ENCODE measurements at regions not wholly inside any gene's neighbourhood (a gene's known extent, or its start where the extent isn't known, plus 50 kb on each side); places are given as distances from the start of the nearest gene placed in this dataset.

- 78% methylated on average over 4 of the region's 5 CpGs for WGBS (ENCODE audit: insufficient coverage, low lambda C conversion rate)
- no peaks in the 10 kb centered on the region for H3K27me3 ChIP-seq (ENCODE audit: control insufficient read depth, insufficient read depth, low read length)
- H3K36me3 ChIP-seq (ENCODE audit: control insufficient read depth, insufficient read depth, low read length) = no peaks in the 10 kb centered on the region
- no peaks in the 10 kb centered on the region for H3K4me1 ChIP-seq (ENCODE audit: control insufficient read depth, insufficient read depth, low read length)
- DNase-seq = no peak
- no peak overlapping the region for H3K27ac ChIP-seq (ENCODE audit: low read length)
- no peak overlapping the region for H3K4me3 ChIP-seq (ENCODE audit: low read length)
- H3K9me3 ChIP-seq (ENCODE audit: control insufficient read depth, low read depth, low read length) = peaks cover 4% of the 10 kb centered on the region
These were observed 252.4 kb upstream of the ANKRD50 start for GRCh38 chr4:124964852-124965496.

- 60% methylated on average over 1 of the region's 2 CpGs for WGBS (ENCODE audit: insufficient coverage, low lambda C conversion rate)
- no peak for DNase-seq
- H3K4me1 ChIP-seq (ENCODE audit: control insufficient read depth, insufficient read depth, low read length) = no peaks in the 10 kb centered on the region
- H3K27ac ChIP-seq (ENCODE audit: low read length) = no peak overlapping the region
- H3K4me3 ChIP-seq (ENCODE audit: low read length) = no peak overlapping the region
- H3K36me3 ChIP-seq (ENCODE audit: control insufficient read depth, insufficient read depth, low read length) = no peaks in the 10 kb centered on the region
- H3K9me3 ChIP-seq (ENCODE audit: control insufficient read depth, low read depth, low read length) = peaks cover 4% of the 10 kb centered on the region
- no peaks in the 10 kb centered on the region for H3K27me3 ChIP-seq (ENCODE audit: control insufficient read depth, insufficient read depth, low read length)
These were observed 251.7 kb upstream of the ANKRD50 start for GRCh38 chr4:124964251-124964650.

GRCh38 chr4:124961138-124961750, 248.7 kb upstream of the ANKRD50 start:
- no CpG with 5 or more reads among the region's 4 CpGs for WGBS (ENCODE audit: insufficient coverage, low lambda C conversion rate)
- Histone ChIP-seq H3K9me3 (ENCODE audit: control insufficient read depth, low read depth, low read length) (peaks cover 4% of the 10 kb centered on the region), H3K27me3 (ENCODE audit: control insufficient read depth, insufficient read depth, low read length) (no peaks in the 10 kb centered on the region), H3K4me1 (ENCODE audit: control insufficient read depth, insufficient read depth, low read length) (no peaks in the 10 kb centered on the region), H3K36me3 (ENCODE audit: control insufficient read depth, insufficient read depth, low read length) (no peaks in the 10 kb centered on the region), H3K27ac (ENCODE audit: low read length) (no peak overlapping the region), H3K4me3 (ENCODE audit: low read length) (no peak overlapping the region)
- DNase-seq = no peak

- no CpG with 5 or more reads among the region's 1 CpG for WGBS (ENCODE audit: insufficient coverage, low lambda C conversion rate)
- peaks cover 4% of the 10 kb centered on the region for H3K9me3 ChIP-seq (ENCODE audit: control insufficient read depth, low read depth, low read length)
- H3K27ac ChIP-seq (ENCODE audit: low read length) = no peak overlapping the region
- H3K36me3 ChIP-seq (ENCODE audit: control insufficient read depth, insufficient read depth, low read length) = no peaks in the 10 kb centered on the region
- DNase-seq = no peak
- H3K4me1 ChIP-seq (ENCODE audit: control insufficient read depth, insufficient read depth, low read length) = no peaks in the 10 kb centered on the region
- H3K4me3 ChIP-seq (ENCODE audit: low read length) = no peak overlapping the region
- no peaks in the 10 kb centered on the region for H3K27me3 ChIP-seq (ENCODE audit: control insufficient read depth, insufficient read depth, low read length)
These were observed 246.3 kb upstream of the ANKRD50 start for GRCh38 chr4:124958847-124959246.

- Histone ChIP-seq H3K4me3 (ENCODE audit: low read length) (no peak overlapping the region), H3K9me3 (ENCODE audit: control insufficient read depth, low read depth, low read length) (no peaks in the 10 kb centered on the region), H3K36me3 (ENCODE audit: control insufficient read depth, insufficient read depth, low read length) (no peaks in the 10 kb centered on the region), H3K4me1 (ENCODE audit: control insufficient read depth, insufficient read depth, low read length) (no peaks in the 10 kb centered on the region), H3K27ac (ENCODE audit: low read length) (no peak overlapping the region), H3K27me3 (ENCODE audit: control insufficient read depth, insufficient read depth, low read length) (no peaks in the 10 kb centered on the region)
- no CpG with 5 or more reads among the region's 2 CpGs for WGBS (ENCODE audit: insufficient coverage, low lambda C conversion rate)
- no peak for DNase-seq
These were observed 242.9 kb upstream of the ANKRD50 start for GRCh38 chr4:124955476-124955875.

- Histone ChIP-seq H3K36me3 (ENCODE audit: control insufficient read depth, insufficient read depth, low read length) (no peaks in the 10 kb centered on the region), H3K27me3 (ENCODE audit: control insufficient read depth, insufficient read depth, low read length) (no peaks in the 10 kb centered on the region), H3K9me3 (ENCODE audit: control insufficient read depth, low read depth, low read length) (no peaks in the 10 kb centered on the region), H3K4me1 (ENCODE audit: control insufficient read depth, insufficient read depth, low read length) (no peaks in the 10 kb centered on the region), H3K4me3 (ENCODE audit: low read length) (no peak overlapping the region), H3K27ac (ENCODE audit: low read length) (no peak overlapping the region)
- WGBS (ENCODE audit: insufficient coverage, low lambda C conversion rate) = 60% methylated on average over 1 of the region's 1 CpG
- DNase-seq = no peak
These were observed 241.5 kb upstream of the ANKRD50 start for GRCh38 chr4:124954046-124954445.

GRCh38 chr4:124953486-124953885, 241.0 kb upstream of the ANKRD50 start:
- DNase-seq = no peak
- Histone ChIP-seq H3K36me3 (ENCODE audit: control insufficient read depth, insufficient read depth, low read length) (no peaks in the 10 kb centered on the region), H3K4me3 (ENCODE audit: low read length) (no peak overlapping the region), H3K9me3 (ENCODE audit: control insufficient read depth, low read depth, low read length) (no peaks in the 10 kb centered on the region), H3K27ac (ENCODE audit: low read length) (no peak overlapping the region), H3K4me1 (ENCODE audit: control insufficient read depth, insufficient read depth, low read length) (no peaks in the 10 kb centered on the region), H3K27me3 (ENCODE audit: control insufficient read depth, insufficient read depth, low read length) (no peaks in the 10 kb centered on the region)
- WGBS (ENCODE audit: insufficient coverage, low lambda C conversion rate) = 69% methylated on average over 3 of the region's 4 CpGs

GRCh38 chr4:124953061-124953460, 240.5 kb upstream of the ANKRD50 start:
- H3K4me1 ChIP-seq (ENCODE audit: control insufficient read depth, insufficient read depth, low read length) = no peaks in the 10 kb centered on the region
- no peaks in the 10 kb centered on the region for H3K27me3 ChIP-seq (ENCODE audit: control insufficient read depth, insufficient read depth, low read length)
- no peak overlapping the region for H3K27ac ChIP-seq (ENCODE audit: low read length)
- H3K36me3 ChIP-seq (ENCODE audit: control insufficient read depth, insufficient read depth, low read length) = no peaks in the 10 kb centered on the region
- no peaks in the 10 kb centered on the region for H3K9me3 ChIP-seq (ENCODE audit: control insufficient read depth, low read depth, low read length)
- no peak for DNase-seq
- no peak overlapping the region for H3K4me3 ChIP-seq (ENCODE audit: low read length)

GRCh38 chr4:124952601-124953000, 240.1 kb upstream of the ANKRD50 start:
- H3K27ac ChIP-seq (ENCODE audit: low read length) = no peak overlapping the region
- no peak overlapping the region for H3K4me3 ChIP-seq (ENCODE audit: low read length)
- H3K4me1 ChIP-seq (ENCODE audit: control insufficient read depth, insufficient read depth, low read length) = no peaks in the 10 kb centered on the region
- no peak for DNase-seq
- no peaks in the 10 kb centered on the region for H3K9me3 ChIP-seq (ENCODE audit: control insufficient read depth, low read depth, low read length)
- no peaks in the 10 kb centered on the region for H3K36me3 ChIP-seq (ENCODE audit: control insufficient read depth, insufficient read depth, low read length)
- H3K27me3 ChIP-seq (ENCODE audit: control insufficient read depth, insufficient read depth, low read length) = no peaks in the 10 kb centered on the region

- Histone ChIP-seq H3K27ac (ENCODE audit: low read length) (no peak overlapping the region), H3K36me3 (ENCODE audit: control insufficient read depth, insufficient read depth, low read length) (no peaks in the 10 kb centered on the region), H3K9me3 (ENCODE audit: control insufficient read depth, low read depth, low read length) (no peaks in the 10 kb centered on the region), H3K4me1 (ENCODE audit: control insufficient read depth, insufficient read depth, low read length) (no peaks in the 10 kb centered on the region), H3K27me3 (ENCODE audit: control insufficient read depth, insufficient read depth, low read length) (no peaks in the 10 kb centered on the region), H3K4me3 (ENCODE audit: low read length) (no peak overlapping the region)
- no peak for DNase-seq
- no CpG with 5 or more reads among the region's 1 CpG for WGBS (ENCODE audit: insufficient coverage, low lambda C conversion rate)
These were observed 236.6 kb upstream of the ANKRD50 start for GRCh38 chr4:124948976-124949597.

Data from large intestine (tissue), 3 donors.